ENCODE measurements at regions not wholly inside any gene's neighbourhood (a gene's known extent, or its start where the extent isn't known, plus 50 kb on each side); places are given as distances from the start of the nearest gene placed in this dataset.

GRCh38 chr16:11428623-11428953 lies 83.3 kb downstream of the RMI2 start:
- TF ChIP-seq CTCF (IDR thresholded peaks at IDR 0.05; ENCODE audit: extremely low read depth in 1 of 2, insufficient read depth in 1 of 2, low read depth in 1 of 2, low read length in 2 of 2) (no peak), POLR2A (IDR thresholded peaks at IDR 0.05; ENCODE audit: low read depth, low read length) (no peak), POLR2AphosphoS5 (IDR thresholded peaks at IDR 0.05; ENCODE audit: insufficient read depth, low read depth, low read length) (no peak), EZH2 (IDR thresholded peaks at IDR 0.05; ENCODE audit: borderline replicate concordance, low read depth, low read length, severe bottlenecking) (no peak), GATA2 (IDR thresholded peaks at IDR 0.05; ENCODE audit: insufficient read depth, insufficient read length, low read depth, low read length) (no peak), MAX (IDR thresholded peaks at IDR 0.05; ENCODE audit: insufficient read depth, insufficient read length) (no peak), MYC (IDR thresholded peaks at IDR 0.05; ENCODE audit: low read depth, low read length) (no peak), JUN (IDR thresholded peaks at IDR 0.05; ENCODE audit: borderline replicate concordance, insufficient read depth, insufficient read length, low read depth) (no peak)
